ENCODE measurements at regions not wholly inside any gene's neighbourhood (a gene's known extent, or its start where the extent isn't known, plus 50 kb on each side); places are given as distances from the start of the nearest gene placed in this dataset.

- no peak for TF ChIP-seq ZBTB4 (CRISPR knock-in tag; IDR thresholded peaks at IDR 0.05)
- no peak for TF ChIP-seq TARDBP (IDR thresholded peaks at IDR 0.05; ENCODE audit: borderline replicate concordance)
- peak; percentile 9 to 26 (median 15); a peak in 2 of 6 replicates for TF ChIP-seq CTCF (IDR thresholded peaks at IDR 0.05 in 2 of 3, conservative IDR thresholded peaks at IDR 0.05 in 1 of 3; ENCODE audit: control insufficient read depth in 2 of 3, extremely low read depth in 1 of 3, insufficient read depth in 1 of 3, low read depth in 3 of 3, low read length in 3 of 3)
- TF ChIP-seq EZH2 (IDR thresholded peaks at IDR 0.05; ENCODE audit: borderline replicate concordance, control insufficient read depth, low read depth, low read length): no peak
- no peak for TF ChIP-seq YY1 (IDR thresholded peaks at IDR 0.05; ENCODE audit: low read depth, low read length)
- TF ChIP-seq TCF12 (IDR thresholded peaks at IDR 0.05; ENCODE audit: low read depth, low read length): no peak
- TF ChIP-seq ZBED1 (IDR thresholded peaks at IDR 0.05; ENCODE audit: borderline replicate concordance): no peak
- TF ChIP-seq NFIC (IDR thresholded peaks at IDR 0.05; ENCODE audit: low read depth, low read length): no peak
- TF ChIP-seq RAD51 (IDR thresholded peaks at IDR 0.05): no peak
- no peak for TF ChIP-seq NFXL1 (IDR thresholded peaks at IDR 0.05; ENCODE audit: borderline replicate concordance)
- no peak for TF ChIP-seq POLR2A (IDR thresholded peaks at IDR 0.05; ENCODE audit: low read depth, low read length)
Observed at GRCh38 chr11:44483919-44484610, 81.4 kb upstream of the CD82 start.

Measured in GM12878 (cell line).